Smooth muscle cell (in vitro differentiated cells): ENCODE measurements at regions not wholly inside any gene's neighbourhood (a gene's known extent, or its start where the extent isn't known, plus 50 kb on each side); places are given as distances from the start of the nearest gene placed in this dataset.

Source experiments
- DNase-seq: peaks from one replicate; lab custom pipeline; 2025; ENCODE audit not compliant: unreplicated experiment; lab: John Stamatoyannopoulos, UW
- H2AFZ ChIP-seq: fragments of 200-600 bp; sonication (generic); 2 replicates; pipeline ENCODE4 v1.6.0; 2016; ENCODE audit warnings: antibody characterized with exemption, low read depth, mild to moderate bottlenecking
- H3F3A ChIP-seq: fragments of 200-600 bp; sonication (generic); 2 replicates; pipeline ENCODE4 v1.6.0; 2017; ENCODE audit warnings: antibody characterized with exemption, low read depth
- H3K27ac ChIP-seq: fragments of 200-600 bp; sonication (generic); 2 replicates; pipeline ENCODE4 v1.5.1; 2016; ENCODE audit warnings: low read depth, mild to moderate bottlenecking
- H3K27me3 ChIP-seq: fragments of 200-600 bp; sonication (generic); 2 replicates; pipeline ENCODE4 v1.6.1; 2016; ENCODE audit warnings: low read depth, mild to moderate bottlenecking
- H3K36me3 ChIP-seq: fragments of 200-600 bp; sonication (generic); 2 replicates; pipeline ENCODE4 v1.5.1; 2016; ENCODE audit warnings: low read depth
- H3K4me1 ChIP-seq: fragments of 200-600 bp; sonication (generic); 2 replicates; pipeline ENCODE4 v1.5.1; 2016; ENCODE audit warnings: low read depth
- H3K4me2 ChIP-seq: fragments of 200-600 bp; sonication (generic); 2 replicates; pipeline ENCODE4 v1.6.0; 2016; ENCODE audit warnings: mild to moderate bottlenecking
- H3K4me3 ChIP-seq: fragments of 200-600 bp; sonication (generic); 2 replicates; pipeline ENCODE4 v1.5.1; 2016; ENCODE audit warnings: mild to moderate bottlenecking
- H3K79me2 ChIP-seq: fragments of 200-600 bp; sonication (generic); 2 replicates; pipeline ENCODE4 v1.6.0; 2016; ENCODE audit warnings: low read depth, mild to moderate bottlenecking
- H3K9ac ChIP-seq: fragments of 200-600 bp; sonication (generic); 2 replicates; pipeline ENCODE4 v1.6.0; 2016; ENCODE audit warnings: low read depth
- H3K9me3 ChIP-seq: fragments of 200-600 bp; sonication (generic); replicated peaks from 2 replicates; pipeline ENCODE4 v1.5.1; 2016; ENCODE audit warnings: low read depth
- H4K20me1 ChIP-seq: fragments of 200-600 bp; sonication (generic); 2 replicates; pipeline ENCODE4 v1.6.0; 2016; ENCODE audit warnings: low read depth
- WGBS: methylation state at CpG from one replicate; pipeline ENCODE4 v1.1.7; 2016; ENCODE audit warnings: low lambda C conversion rate; 5-methylcytosine and 5-hydroxymethylcytosine counted together
- TF ChIP-seq, protein P1 (sequence below): fragments of 200-600 bp; sonication (generic); IDR thresholded peaks from 2 replicates; pipeline ENCODE4 v1.5.1; 2017; ENCODE audit warnings: borderline replicate concordance, mild to moderate bottlenecking, antibody characterized with exemption; ENCODE audit not compliant: insufficient read depth, poor library complexity, severe bottlenecking

DNA sequence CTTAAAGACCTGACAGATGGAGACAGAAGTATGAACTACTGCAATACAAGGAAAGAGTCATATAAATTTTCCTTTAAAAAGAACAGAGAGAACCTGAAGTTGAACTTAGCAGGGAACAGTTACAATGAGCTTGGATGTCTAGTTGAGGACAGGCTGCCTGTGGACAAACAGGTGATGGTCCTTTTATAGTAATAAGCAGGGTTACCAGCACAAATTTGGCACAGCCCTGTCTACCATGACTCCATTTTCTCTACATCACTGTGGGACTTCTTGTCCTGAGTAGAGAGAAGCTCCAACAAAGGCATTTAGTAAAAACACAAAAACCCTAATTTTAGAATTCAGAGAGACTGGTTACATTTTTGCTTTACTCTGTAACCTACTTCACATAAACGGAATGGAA lies 448.1 kb downstream of the PLCL1 start:
- DNase-seq = no peak
- WGBS = 78% methylated on average over 1 of the region's 1 CpG

GRCh38 chr2:198242093-198242492 lies 437.7 kb downstream of the PLCL1 start:
- Histone ChIP-seq H3K4me3 (no peak overlapping the region), H3K9me3 (no peaks in the 10 kb centered on the region), H2AFZ (no peak overlapping the region), H3K4me1 (no peaks in the 10 kb centered on the region), H3K4me2 (no peak overlapping the region), H3K9ac (no peak overlapping the region), H3K27ac (no peak overlapping the region), H3K36me3 (no peaks in the 10 kb centered on the region), H3K79me2 (no peaks in the 10 kb centered on the region), H4K20me1 (no peaks in the 10 kb centered on the region), H3F3A (no peaks in the 10 kb centered on the region), H3K27me3 (peaks cover 5% of the 10 kb centered on the region)
- no peak for DNase-seq
- TF ChIP-seq, protein P1, sequence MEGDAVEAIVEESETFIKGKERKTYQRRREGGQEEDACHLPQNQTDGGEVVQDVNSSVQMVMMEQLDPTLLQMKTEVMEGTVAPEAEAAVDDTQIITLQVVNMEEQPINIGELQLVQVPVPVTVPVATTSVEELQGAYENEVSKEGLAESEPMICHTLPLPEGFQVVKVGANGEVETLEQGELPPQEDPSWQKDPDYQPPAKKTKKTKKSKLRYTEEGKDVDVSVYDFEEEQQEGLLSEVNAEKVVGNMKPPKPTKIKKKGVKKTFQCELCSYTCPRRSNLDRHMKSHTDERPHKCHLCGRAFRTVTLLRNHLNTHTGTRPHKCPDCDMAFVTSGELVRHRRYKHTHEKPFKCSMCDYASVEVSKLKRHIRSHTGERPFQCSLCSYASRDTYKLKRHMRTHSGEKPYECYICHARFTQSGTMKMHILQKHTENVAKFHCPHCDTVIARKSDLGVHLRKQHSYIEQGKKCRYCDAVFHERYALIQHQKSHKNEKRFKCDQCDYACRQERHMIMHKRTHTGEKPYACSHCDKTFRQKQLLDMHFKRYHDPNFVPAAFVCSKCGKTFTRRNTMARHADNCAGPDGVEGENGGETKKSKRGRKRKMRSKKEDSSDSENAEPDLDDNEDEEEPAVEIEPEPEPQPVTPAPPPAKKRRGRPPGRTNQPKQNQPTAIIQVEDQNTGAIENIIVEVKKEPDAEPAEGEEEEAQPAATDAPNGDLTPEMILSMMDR = no peak
- WGBS = 100% methylated on average over 3 of the region's 3 CpGs

More for the DNA sequence above, 448.1 kb downstream of the PLCL1 start:
- Histone ChIP-seq H3K4me1 (no peaks in the 10 kb centered on the region), H3F3A (no peaks in the 10 kb centered on the region), H3K27me3 (peaks cover 24% of the 10 kb centered on the region), H3K79me2 (no peaks in the 10 kb centered on the region), H3K4me3 (no peak overlapping the region), H3K36me3 (no peaks in the 10 kb centered on the region), H3K9ac (no peak overlapping the region), H3K27ac (no peak overlapping the region), H2AFZ (no peak overlapping the region), H3K4me2 (no peak overlapping the region), H3K9me3 (no peaks in the 10 kb centered on the region), H4K20me1 (no peaks in the 10 kb centered on the region)
- TF ChIP-seq, protein P1 = no peak

DNA sequence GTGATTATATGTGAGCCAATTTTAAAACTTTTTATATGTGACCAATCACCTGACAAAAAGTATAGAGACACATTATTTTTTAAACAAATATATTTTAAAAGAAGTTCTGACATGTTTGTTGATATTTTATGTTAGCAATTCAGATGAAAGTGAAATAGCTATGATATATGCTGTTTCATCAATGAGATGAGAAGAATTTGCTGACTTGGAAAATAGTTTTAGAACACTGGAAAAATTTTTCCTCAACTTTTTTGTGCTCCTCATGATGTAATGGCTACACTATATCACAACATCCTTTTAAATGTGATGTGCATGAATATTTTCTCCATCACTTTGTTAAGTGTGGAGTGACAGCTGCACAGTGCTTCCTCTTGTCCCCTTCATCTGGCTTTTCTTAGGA lies 434.0 kb downstream of the PLCL1 start:
- H3F3A ChIP-seq = no peaks in the 10 kb centered on the region
- H3K9ac ChIP-seq = no peak overlapping the region
- H3K27ac ChIP-seq = no peak overlapping the region
- H3K79me2 ChIP-seq = no peaks in the 10 kb centered on the region
- H3K27me3 ChIP-seq = no peaks in the 10 kb centered on the region
- no peaks in the 10 kb centered on the region for H3K4me1 ChIP-seq
- no peaks in the 10 kb centered on the region for H3K36me3 ChIP-seq
- no peak overlapping the region for H2AFZ ChIP-seq
- no peak overlapping the region for H3K4me2 ChIP-seq
- DNase-seq = no peak
- no peak overlapping the region for H3K4me3 ChIP-seq
- H4K20me1 ChIP-seq = no peaks in the 10 kb centered on the region
- no peaks in the 10 kb centered on the region for H3K9me3 ChIP-seq
- TF ChIP-seq, protein P1 = no peak

DNA sequence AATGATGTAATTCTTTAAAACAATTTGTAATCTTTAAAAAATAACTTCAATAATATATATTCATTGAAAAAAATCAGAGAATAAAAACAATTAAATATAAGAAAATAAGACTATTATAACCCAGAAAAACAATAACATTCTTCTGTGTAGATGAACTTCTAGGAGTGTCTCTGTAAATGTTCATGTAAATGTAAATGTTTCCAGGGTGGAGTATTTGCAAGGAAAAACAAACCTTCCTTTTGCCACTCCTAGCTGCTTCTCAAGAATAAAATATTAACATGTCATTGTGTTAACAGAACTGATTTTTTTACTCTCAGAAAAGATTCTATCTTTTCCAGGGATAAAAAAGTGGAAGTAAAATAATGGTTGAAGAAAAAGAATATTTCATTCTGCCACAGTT lies 431.9 kb downstream of the PLCL1 start:
- no peaks in the 10 kb centered on the region for H3K9me3 ChIP-seq

More for the DNA sequence above, 431.9 kb downstream of the PLCL1 start:
- Histone ChIP-seq H2AFZ (no peak overlapping the region), H3K27me3 (no peaks in the 10 kb centered on the region), H3K4me2 (no peak overlapping the region), H3K9ac (no peak overlapping the region), H4K20me1 (no peaks in the 10 kb centered on the region), H3K4me3 (no peak overlapping the region), H3K27ac (no peak overlapping the region), H3F3A (no peaks in the 10 kb centered on the region), H3K79me2 (no peaks in the 10 kb centered on the region), H3K4me1 (no peaks in the 10 kb centered on the region), H3K36me3 (no peaks in the 10 kb centered on the region)
- DNase-seq = no peak
- TF ChIP-seq, protein P1 = no peak
